Fibroblast of upper back skin (primary cell): ENCODE measurements at regions not wholly inside any gene's neighbourhood (a gene's known extent, or its start where the extent isn't known, plus 50 kb on each side); places are given as distances from the start of the nearest gene placed in this dataset.

Experiments used
- DNase-seq: peaks from one replicate; pipeline ENCODE4 v3.0.0-alpha.2; 2013

- DNase-seq = no peak
Measured at GRCh38 chr11:11755871-11756270, 85.9 kb upstream of the USP47 start.

GRCh38 chr11:11752679-11753078, 89.1 kb upstream of the USP47 start:
- DNase-seq = no peak

- DNase-seq = no peak
Measured at GRCh38 chr11:11750017-11750878, 91.5 kb upstream of the USP47 start.

- peak; percentile 34 for DNase-seq
Measured at GRCh38 chr11:11748706-11749365, 92.9 kb upstream of the USP47 start.

GRCh38 chr11:11747570-11747969, 94.2 kb upstream of the USP47 start:
- DNase-seq = no peak

- DNase-seq = no peak
Measured at GRCh38 chr11:11746449-11746848, 95.3 kb upstream of the USP47 start.

- DNase-seq = no peak
Measured at GRCh38 chr11:11743216-11743615, 98.6 kb upstream of the USP47 start.

- no peak for DNase-seq
Measured at GRCh38 chr11:11742486-11742885, 99.3 kb upstream of the USP47 start.

GRCh38 chr11:11740836-11741235, 100.9 kb upstream of the USP47 start:
- no peak for DNase-seq

GRCh38 chr11:11740073-11740702, 101.6 kb upstream of the USP47 start:
- no peak for DNase-seq

GRCh38 chr11:11738370-11738769, 103.4 kb upstream of the USP47 start:
- DNase-seq = no peak

- no peak for DNase-seq
Measured at GRCh38 chr11:11735586-11735985, 106.2 kb upstream of the USP47 start.

GRCh38 chr11:11733246-11733747, 108.5 kb upstream of the USP47 start:
- DNase-seq = no peak

GRCh38 chr11:11732116-11732515, 109.7 kb upstream of the USP47 start:
- no peak for DNase-seq

- peak; percentile 61 for DNase-seq
Measured at GRCh38 chr11:11731311-11732083, 109.7 kb upstream of the GALNT18 start.

GRCh38 chr11:11728386-11728785, 106.6 kb upstream of the GALNT18 start:
- DNase-seq = no peak

- DNase-seq = no peak
Measured at GRCh38 chr11:11725438-11725837, 103.6 kb upstream of the GALNT18 start.

GRCh38 chr11:11724994-11725393, 103.2 kb upstream of the GALNT18 start:
- DNase-seq = no peak

- no peak for DNase-seq
Measured at GRCh38 chr11:11722861-11723260, 101.1 kb upstream of the GALNT18 start.

GRCh38 chr11:11722246-11722645, 100.4 kb upstream of the GALNT18 start:
- no peak for DNase-seq

- no peak for DNase-seq
Measured at GRCh38 chr11:11718511-11718910, 96.7 kb upstream of the GALNT18 start.

GRCh38 chr11:11717064-11717725, 95.4 kb upstream of the GALNT18 start:
- no peak for DNase-seq
